Fibroblast of pulmonary artery (primary cell): ENCODE measurements at regions not wholly inside any gene's neighbourhood (a gene's known extent, or its start where the extent isn't known, plus 50 kb on each side); places are given as distances from the start of the nearest gene placed in this dataset.

Source experiments
- DNase-seq: peaks from one replicate; pipeline ENCODE4 v3.0.0-alpha.2; 2010; ENCODE audit warnings: low read depth
- H3K4me3 ChIP-seq: replicated peaks from 2 replicates; pipeline ENCODE4 v1.5.1; 2011; ENCODE audit warnings: low read depth, mild to moderate bottlenecking, control low read depth, low read length, moderate library complexity
- CTCF ChIP-seq: IDR thresholded peaks from 2 replicates; pipeline ENCODE4 v1.5.1; 2011; ENCODE audit warnings: mild to moderate bottlenecking, control low read depth, low read length, inconsistent platforms; ENCODE audit errors: missing control alignments

- no peak for TF ChIP-seq CTCF
- DNase-seq: no peak
- no peak overlapping the region for H3K4me3 ChIP-seq
Measured at GRCh38 chr3:107933450-107933849, 157.4 kb downstream of the CD47 start.

GRCh38 chr3:107931326-107931725 is 159.5 kb downstream of the CD47 start:
- no peak for TF ChIP-seq CTCF
- no peak for DNase-seq
- H3K4me3 ChIP-seq: no peak overlapping the region

- no peak for TF ChIP-seq CTCF
- H3K4me3 ChIP-seq: no peak overlapping the region
- no peak for DNase-seq
Measured at GRCh38 chr3:107929088-107929487, 161.7 kb downstream of the CD47 start.

GRCh38 chr3:107928084-107928445 is 162.8 kb downstream of the CD47 start:
- TF ChIP-seq CTCF: no peak
- peak; percentile 52 for DNase-seq
- H3K4me3 ChIP-seq: peak overlapping the region; percentile 69

GRCh38 chr3:107927361-107928083 is 163.3 kb downstream of the CD47 start:
- TF ChIP-seq CTCF: peak; percentile 88
- peak; percentile 83 for DNase-seq

GRCh38 chr3:107925851-107926250 is 165.0 kb downstream of the CD47 start:
- no peak for TF ChIP-seq CTCF
- DNase-seq: no peak
- no peak overlapping the region for H3K4me3 ChIP-seq

More at GRCh38 chr3:107927361-107928083, 163.3 kb downstream of the CD47 start:
- H3K4me3 ChIP-seq: peak overlapping the region; percentile 69

GRCh38 chr3:107921038-107921437 is 169.8 kb downstream of the CD47 start:
- no peak overlapping the region for H3K4me3 ChIP-seq
- no peak for TF ChIP-seq CTCF
- DNase-seq: no peak
